CD14-positive monocyte (primary cell): ENCODE measurements at regions not wholly inside any gene's neighbourhood (a gene's known extent, or its start where the extent isn't known, plus 50 kb on each side); places are given as distances from the start of the nearest gene placed in this dataset.

Experiments
- DNase-seq, 3 donors: peaks; one replicate each; pipeline ENCODE4 v3.0.0-alpha.2; 2011 to 2022
- H2AFZ ChIP-seq: 2 replicates; pipeline ENCODE4 v1.6.0; 2012; ENCODE audit warnings: mild to moderate bottlenecking, low read depth, low read length, inconsistent platforms; ENCODE audit not compliant: insufficient read depth, poor library complexity, severe bottlenecking
- H3K27ac ChIP-seq, 2 donors: 1 replicate in 1 of 2; 2 replicates in 1 of 2; pipeline ENCODE4 v1.5.1; 2012 to 2013; ENCODE audit warnings: low read length in 2 of 2, control low read depth in 1 of 2, inconsistent platforms in 1 of 2, low read depth in 1 of 2, mild to moderate bottlenecking in 1 of 2
- H3K27me3 ChIP-seq, 2 donors: one replicate each; pipeline versions ENCODE4 v1.6.0 to v1.6.1; 2011 to 2013; ENCODE audit warnings: low read length in 2 of 2; ENCODE audit not compliant: control insufficient read depth in 2 of 2, insufficient read depth in 2 of 2
- H3K36me3 ChIP-seq, 2 donors: replicated peaks in 1 of 2; 1 replicate in 1 of 2; 2 replicates in 1 of 2; pipeline versions ENCODE4 v1.5.1 to v1.6.1; 2012 to 2013; ENCODE audit warnings: low read length in 2 of 2, control low read depth in 1 of 2, inconsistent platforms in 1 of 2, mild to moderate bottlenecking in 1 of 2; ENCODE audit not compliant: insufficient read depth in 2 of 2, control insufficient read depth in 1 of 2
- H3K4me1 ChIP-seq, 2 donors: 1 replicate in 1 of 2; 2 replicates in 1 of 2; pipeline versions ENCODE4 v1.5.1 to v1.6.1; 2012 to 2013; ENCODE audit warnings: low read length in 2 of 2, control low read depth in 1 of 2, inconsistent platforms in 1 of 2, mild to moderate bottlenecking in 1 of 2, moderate library complexity in 1 of 2; ENCODE audit not compliant: insufficient read depth in 2 of 2, control insufficient read depth in 1 of 2
- H3K4me2 ChIP-seq: replicated peaks from 2 replicates; pipeline ENCODE3; 2012; ENCODE audit warnings: low read length, moderate library complexity, mild to moderate bottlenecking; ENCODE audit not compliant: poor library complexity, severe bottlenecking; ENCODE audit errors: extremely low read depth
- H3K4me3 ChIP-seq, 3 experiments: fragments of 200-600 bp in 1 of 3; sonication (generic) in 1 of 3; replicated peaks in 1 of 3; 1 replicate in 2 of 3; 2 replicates in 1 of 3; pipeline ENCODE4 v1.5.1; 2011 to 2013; ENCODE audit warnings: low read length in 3 of 3, mild to moderate bottlenecking in 3 of 3, control low read depth in 2 of 3, low read depth in 2 of 3, inconsistent platforms in 1 of 3, moderate library complexity in 1 of 3
- H3K79me2 ChIP-seq: 2 replicates; pipeline ENCODE4 v1.6.0; 2012; ENCODE audit warnings: mild to moderate bottlenecking, control low read depth, inconsistent platforms, low read length, moderate library complexity; ENCODE audit not compliant: insufficient read depth
- H3K9ac ChIP-seq: 2 replicates; pipeline ENCODE4 v1.6.0; 2017; ENCODE audit warnings: low read length, mild to moderate bottlenecking; ENCODE audit not compliant: insufficient read depth, poor library complexity, severe bottlenecking
- H3K9me3 ChIP-seq, 2 donors: replicated peaks in 1 of 2; 1 replicate in 1 of 2; 2 replicates in 1 of 2; pipeline versions ENCODE4 v1.5.1 to v1.6.1; 2012 to 2013; ENCODE audit warnings: low read length in 2 of 2, control low read depth in 1 of 2; ENCODE audit not compliant: control insufficient read depth in 1 of 2, insufficient read depth in 1 of 2
- H4K20me1 ChIP-seq: 2 replicates; pipeline ENCODE4 v1.6.0; 2012; ENCODE audit warnings: mild to moderate bottlenecking, low read length, control low read depth, moderate library complexity; ENCODE audit not compliant: insufficient read depth
- H3K27ac Mint-ChIP-seq, 7 donors: one replicate each; pipeline ENCODE4 v1.8.0; 2020; ENCODE audit warnings: mild to moderate bottlenecking in 7 of 7, mixed read lengths in 7 of 7, moderate library complexity in 6 of 7, inconsistent platforms in 2 of 7
- H3K27me3 Mint-ChIP-seq, 3 donors: one replicate each; pipeline ENCODE4 v1.8.0; 2021 to 2022; ENCODE audit warnings: low read depth in 3 of 3, mild to moderate bottlenecking in 3 of 3, mixed read lengths in 3 of 3, moderate library complexity in 3 of 3, inconsistent platforms in 1 of 3
- H3K36me3 Mint-ChIP-seq, 2 donors: one replicate each; pipeline ENCODE4 v1.8.0; 2020; ENCODE audit warnings: mixed read lengths in 2 of 2, inconsistent platforms in 1 of 2, mild to moderate bottlenecking in 1 of 2
- H3K4me1 Mint-ChIP-seq: one replicate; pipeline ENCODE4 v1.8.0; 2020; ENCODE audit warnings: mild to moderate bottlenecking, mixed read lengths
- H3K4me3 Mint-ChIP-seq, 2 donors: one replicate each; pipeline ENCODE4 v1.8.0; 2020; ENCODE audit warnings: mild to moderate bottlenecking in 2 of 2, mixed read lengths in 2 of 2, moderate library complexity in 1 of 2
- H3K9me3 Mint-ChIP-seq, 7 donors: one replicate each; pipeline ENCODE4 v1.8.0; 2020 to 2022; ENCODE audit warnings: mixed read lengths in 7 of 7, mild to moderate bottlenecking in 6 of 7, moderate library complexity in 6 of 7, inconsistent platforms in 2 of 7
- WGBS: methylation state at CpG from one replicate; pipeline ENCODE4 v1.1.5; 2013; ENCODE audit warnings: missing lambda C conversion rate; ENCODE audit not compliant: insufficient coverage; 5-methylcytosine and 5-hydroxymethylcytosine counted together
- intact Hi-C, 2 donors: fragments of 100-400 bp; cut with micrococcal nuclease; formaldehyde crosslinking; loops; one replicate each; pipeline versions ENCODE4 v1.15.0 to v1.15.1; 2023
- TF ChIP-seq, protein P1 (sequence below): fragments of 200-600 bp; IDR thresholded peaks from one replicate; pipeline ENCODE4 v1.8.0; 2022; ENCODE audit warnings: antibody characterized with exemption, mild to moderate bottlenecking

DNA sequence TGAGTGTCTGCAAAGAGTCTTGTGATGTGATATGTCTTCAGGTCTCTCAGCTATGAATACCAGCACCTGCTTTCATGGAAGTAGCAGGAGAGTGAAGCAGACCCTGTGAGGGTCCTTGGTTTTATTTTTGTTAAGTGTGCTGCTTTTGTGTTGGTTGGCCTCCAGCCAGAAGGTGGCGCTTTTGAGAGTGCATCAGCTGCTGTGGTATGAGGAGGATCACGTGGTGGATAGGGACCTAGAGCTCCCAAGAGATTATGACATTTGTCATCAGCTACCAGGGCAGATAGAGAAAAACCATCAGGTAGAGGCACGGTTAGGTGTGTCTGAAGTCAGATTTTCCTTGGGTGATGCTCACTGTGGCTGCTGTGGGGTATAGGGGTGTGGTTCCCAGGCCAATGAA, 1232.1 kb downstream of the MRPL39 start:
- H3K27me3 ChIP-seq: no peaks in the 10 kb centered on the region
- no peaks in the 10 kb centered on the region for H3K4me1 Mint-ChIP-seq
- H3K36me3 Mint-ChIP-seq: no peaks in the 10 kb centered on the region
- peaks cover 0 to 9% (median 4%) of the 10 kb centered on the region in 7 donors for H3K9me3 Mint-ChIP-seq
- no peak overlapping the region for H3K4me3 ChIP-seq
- H3K4me3 Mint-ChIP-seq: no peak overlapping the region
- intact Hi-C loops: no loop called here
- H3K27ac Mint-ChIP-seq: no peak overlapping the region
- TF ChIP-seq, protein P1, sequence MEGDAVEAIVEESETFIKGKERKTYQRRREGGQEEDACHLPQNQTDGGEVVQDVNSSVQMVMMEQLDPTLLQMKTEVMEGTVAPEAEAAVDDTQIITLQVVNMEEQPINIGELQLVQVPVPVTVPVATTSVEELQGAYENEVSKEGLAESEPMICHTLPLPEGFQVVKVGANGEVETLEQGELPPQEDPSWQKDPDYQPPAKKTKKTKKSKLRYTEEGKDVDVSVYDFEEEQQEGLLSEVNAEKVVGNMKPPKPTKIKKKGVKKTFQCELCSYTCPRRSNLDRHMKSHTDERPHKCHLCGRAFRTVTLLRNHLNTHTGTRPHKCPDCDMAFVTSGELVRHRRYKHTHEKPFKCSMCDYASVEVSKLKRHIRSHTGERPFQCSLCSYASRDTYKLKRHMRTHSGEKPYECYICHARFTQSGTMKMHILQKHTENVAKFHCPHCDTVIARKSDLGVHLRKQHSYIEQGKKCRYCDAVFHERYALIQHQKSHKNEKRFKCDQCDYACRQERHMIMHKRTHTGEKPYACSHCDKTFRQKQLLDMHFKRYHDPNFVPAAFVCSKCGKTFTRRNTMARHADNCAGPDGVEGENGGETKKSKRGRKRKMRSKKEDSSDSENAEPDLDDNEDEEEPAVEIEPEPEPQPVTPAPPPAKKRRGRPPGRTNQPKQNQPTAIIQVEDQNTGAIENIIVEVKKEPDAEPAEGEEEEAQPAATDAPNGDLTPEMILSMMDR: no peak
- no peaks in the 10 kb centered on the region for H3K9me3 ChIP-seq
- no peak overlapping the region for H3K27ac ChIP-seq
- DNase-seq: no peak
- H3K9ac ChIP-seq: no peak overlapping the region
- H2AFZ ChIP-seq: no peak overlapping the region
- H3K27me3 Mint-ChIP-seq: peaks cover 0 to 1% (median 0%) of the 10 kb centered on the region in 3 donors
- no peaks in the 10 kb centered on the region for H3K79me2 ChIP-seq
- H3K36me3 ChIP-seq: no peaks in the 10 kb centered on the region
- no peaks in the 10 kb centered on the region for H4K20me1 ChIP-seq
- no peaks in the 10 kb centered on the region for H3K4me1 ChIP-seq
- 67% methylated on average over 2 of the region's 3 CpGs for WGBS
- H3K4me2 ChIP-seq: no peak overlapping the region

DNA sequence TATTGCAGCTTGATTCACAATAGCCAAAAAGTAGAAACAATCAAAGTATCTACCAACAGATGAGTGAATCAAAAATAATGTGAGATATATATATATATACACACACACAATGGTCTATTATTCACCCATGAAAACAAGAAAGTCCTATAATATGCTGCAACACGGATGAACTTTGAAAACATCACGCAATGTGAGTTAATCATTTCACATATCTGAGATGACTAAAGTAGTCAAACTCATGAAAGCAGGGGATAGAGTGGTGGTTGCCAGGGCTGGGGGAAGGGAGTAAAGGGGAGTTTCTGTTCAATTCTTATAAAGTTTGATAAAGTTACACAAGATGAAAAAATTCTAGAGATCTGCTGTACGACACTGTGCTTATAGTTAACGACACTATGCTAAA, 1234.8 kb downstream of the MRPL39 start:
- H2AFZ ChIP-seq: no peak overlapping the region

More for the DNA sequence above, 1234.8 kb downstream of the MRPL39 start:
- H3K4me2 ChIP-seq: no peak overlapping the region
- H3K27ac ChIP-seq: no peak overlapping the region
- no peaks in the 10 kb centered on the region for H3K27me3 ChIP-seq
- H3K4me1 ChIP-seq: no peaks in the 10 kb centered on the region
- peaks cover 0 to 6% (median 3%) of the 10 kb centered on the region in 7 donors for H3K9me3 Mint-ChIP-seq
- intact Hi-C loops: no loop called here
- no peaks in the 10 kb centered on the region for H4K20me1 ChIP-seq
- no peak overlapping the region for H3K4me3 ChIP-seq
- no peak overlapping the region for H3K27ac Mint-ChIP-seq
- DNase-seq: no peak
- H3K9ac ChIP-seq: no peak overlapping the region
- H3K4me3 Mint-ChIP-seq: no peak overlapping the region
- no peaks in the 10 kb centered on the region for H3K79me2 ChIP-seq
- 96% methylated on average over 3 of the region's 4 CpGs for WGBS
- no peaks in the 10 kb centered on the region for H3K9me3 ChIP-seq
- H3K36me3 Mint-ChIP-seq: no peaks in the 10 kb centered on the region
- TF ChIP-seq, protein P1: no peak
- no peaks in the 10 kb centered on the region for H3K27me3 Mint-ChIP-seq
- no peaks in the 10 kb centered on the region for H3K36me3 ChIP-seq
- no peaks in the 10 kb centered on the region for H3K4me1 Mint-ChIP-seq
